Activated T-helper 1 cell treated with anti-CD3 and anti-CD28 coated beads, Interleukin-2, amount 50 U/mL, for 16 hours (primary cell): ENCODE measurements at regions not wholly inside any gene's neighbourhood (a gene's known extent, or its start where the extent isn't known, plus 50 kb on each side); places are given as distances from the start of the nearest gene placed in this dataset.

ENCODE experiments used
- DNase-seq, 2 donors: peaks; one replicate each; pipeline ENCODE4 v3.0.0-alpha.2; 2020; ENCODE audit warnings: low read depth in 1 of 2, low spot score in 1 of 2

- no peak for DNase-seq
These were observed 172.6 kb upstream of the RAI14 start for GRCh38 chr5:34483442-34484033.

GRCh38 chr5:34484216-34484920 is 171.8 kb upstream of the RAI14 start:
- no peak for DNase-seq

DNA sequence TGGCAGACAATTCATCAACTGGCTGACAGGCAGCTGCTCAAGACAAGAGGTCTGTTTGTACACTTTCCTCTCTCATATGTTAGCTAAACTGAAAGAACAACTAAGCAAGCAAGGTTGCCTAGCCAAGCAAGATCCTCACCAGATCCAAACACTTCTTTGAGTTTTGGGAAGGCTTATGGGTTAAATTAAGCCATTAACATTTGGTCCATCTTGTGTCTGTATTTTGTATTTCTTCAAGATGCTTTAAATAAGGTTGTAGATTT is 170.4 kb upstream of the RAI14 start:
- no peak for DNase-seq

DNA sequence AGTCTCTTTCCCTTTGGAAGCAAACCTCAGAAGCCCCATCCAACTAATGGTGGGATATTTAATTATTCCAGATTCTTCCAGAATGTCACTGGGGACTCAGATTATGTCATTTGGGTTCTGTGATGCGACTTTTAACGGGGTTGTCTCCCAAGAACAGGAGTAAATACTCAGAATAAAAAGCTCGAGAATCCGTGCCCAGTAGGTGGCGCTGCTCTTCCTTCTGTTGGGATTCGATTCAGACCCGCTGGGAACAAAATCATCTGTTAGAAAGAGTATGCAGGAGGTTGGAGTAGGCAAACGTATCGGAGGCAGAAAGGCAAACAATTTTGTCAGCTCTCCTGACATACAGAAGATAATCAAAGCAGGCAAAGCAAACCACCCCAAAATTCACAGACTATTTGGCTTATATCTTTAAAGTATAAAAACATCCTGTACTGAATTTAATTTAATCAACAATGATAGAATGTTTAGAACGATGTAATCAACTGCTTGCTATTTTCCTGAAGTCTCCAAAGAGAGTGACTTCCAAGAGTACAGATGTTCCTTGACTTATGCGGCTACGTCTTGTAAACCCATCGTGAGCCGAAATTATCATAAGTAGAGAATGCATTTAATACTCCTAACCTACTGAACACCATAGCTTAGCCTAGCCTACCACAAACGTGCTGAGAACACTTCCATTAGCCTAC is 169.8 kb upstream of the RAI14 start:
- DNase-seq, result peak; percentile 29 to 41

DNA sequence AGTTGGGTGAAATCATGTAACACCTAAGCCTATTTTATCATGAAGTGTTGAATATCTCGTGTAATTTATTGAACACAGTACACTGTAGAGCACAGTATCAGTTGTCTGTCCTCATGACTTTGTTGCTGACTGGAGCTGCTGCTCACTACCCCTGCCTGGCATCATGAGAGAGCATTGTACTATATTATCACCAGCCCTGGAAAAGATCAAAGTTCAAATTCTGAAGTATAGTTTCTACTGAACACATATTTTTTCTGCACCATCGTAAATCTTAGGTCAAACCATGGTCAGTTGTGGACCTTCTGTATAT is 169.3 kb upstream of the RAI14 start:
- no peak for DNase-seq

- DNase-seq, result no peak
These were observed 168.8 kb upstream of the RAI14 start for GRCh38 chr5:34487159-34487879.

GRCh38 chr5:34487956-34488355 is 168.2 kb upstream of the RAI14 start:
- no peak for DNase-seq

DNA sequence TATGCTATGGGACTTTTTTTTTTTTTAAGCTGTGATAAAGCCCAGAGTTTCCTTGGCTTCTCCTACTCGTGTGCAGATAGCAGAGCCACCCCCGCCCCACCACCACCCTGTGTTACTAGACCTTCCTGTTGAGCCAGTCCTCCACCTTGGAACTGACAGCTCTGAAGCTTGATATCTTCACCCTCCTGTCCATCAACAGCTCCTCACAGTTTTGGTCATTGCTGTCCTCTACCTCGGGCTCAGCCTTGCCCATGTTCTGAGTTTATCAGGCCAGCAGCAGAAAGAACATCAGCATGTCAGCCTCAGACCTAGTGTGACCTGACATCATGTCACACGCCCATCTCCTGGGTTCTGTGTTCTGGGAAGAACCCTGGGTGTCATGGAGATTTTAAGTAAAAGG is 167.1 kb upstream of the RAI14 start:
- DNase-seq, result no peak

DNA sequence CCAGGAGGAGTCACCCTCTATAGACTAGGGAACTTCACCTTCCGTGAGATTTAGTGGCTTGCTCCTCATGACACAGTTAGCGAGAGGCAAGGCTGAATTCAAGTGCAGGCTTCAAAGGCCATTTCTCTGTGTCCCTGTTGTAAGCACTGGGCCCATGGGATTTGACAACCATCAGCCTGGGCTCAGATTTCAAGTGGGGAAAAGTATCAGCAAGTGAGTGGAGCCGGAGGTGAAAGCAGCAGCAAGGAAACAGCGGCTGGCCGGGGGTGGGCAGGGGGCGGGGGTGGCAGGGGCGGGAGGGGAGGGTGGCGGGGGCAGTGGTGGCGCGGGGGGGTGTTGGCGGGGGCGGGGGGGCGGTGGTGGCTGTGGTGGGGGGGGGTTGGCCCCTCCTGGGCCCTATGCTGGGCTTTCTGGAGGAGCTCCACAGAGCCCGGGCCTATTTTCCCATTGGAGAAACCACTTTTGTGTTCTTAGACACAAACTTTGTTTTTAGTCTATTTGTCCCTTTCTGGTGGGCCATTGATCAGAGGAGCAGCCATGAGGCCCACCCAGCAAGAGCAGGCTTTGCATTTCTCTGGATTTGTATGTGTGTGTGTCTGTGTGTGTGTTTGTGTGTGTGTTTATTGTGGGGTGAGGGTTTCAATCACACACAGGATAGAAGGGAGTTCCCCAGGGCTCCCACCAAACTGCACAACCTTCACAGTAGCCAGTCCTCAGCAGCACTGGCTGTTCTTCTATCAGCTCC is 165.4 kb upstream of the RAI14 start:
- DNase-seq, result no peak

- DNase-seq, result no peak
These were observed 164.9 kb upstream of the RAI14 start for GRCh38 chr5:34491251-34491620.

GRCh38 chr5:34494111-34494755 is 161.9 kb upstream of the RAI14 start:
- no peak for DNase-seq

- no peak for DNase-seq
These were observed 160.9 kb upstream of the RAI14 start for GRCh38 chr5:34495178-34495577.

GRCh38 chr5:34496260-34496691 is 159.9 kb upstream of the RAI14 start:
- DNase-seq, result no peak

- DNase-seq, result no peak
These were observed 159.2 kb upstream of the RAI14 start for GRCh38 chr5:34496701-34497469.

- no peak for DNase-seq
These were observed 158.7 kb upstream of the RAI14 start for GRCh38 chr5:34497470-34497808.

- DNase-seq, result no peak
These were observed 157.6 kb upstream of the RAI14 start for GRCh38 chr5:34498572-34498971.

DNA sequence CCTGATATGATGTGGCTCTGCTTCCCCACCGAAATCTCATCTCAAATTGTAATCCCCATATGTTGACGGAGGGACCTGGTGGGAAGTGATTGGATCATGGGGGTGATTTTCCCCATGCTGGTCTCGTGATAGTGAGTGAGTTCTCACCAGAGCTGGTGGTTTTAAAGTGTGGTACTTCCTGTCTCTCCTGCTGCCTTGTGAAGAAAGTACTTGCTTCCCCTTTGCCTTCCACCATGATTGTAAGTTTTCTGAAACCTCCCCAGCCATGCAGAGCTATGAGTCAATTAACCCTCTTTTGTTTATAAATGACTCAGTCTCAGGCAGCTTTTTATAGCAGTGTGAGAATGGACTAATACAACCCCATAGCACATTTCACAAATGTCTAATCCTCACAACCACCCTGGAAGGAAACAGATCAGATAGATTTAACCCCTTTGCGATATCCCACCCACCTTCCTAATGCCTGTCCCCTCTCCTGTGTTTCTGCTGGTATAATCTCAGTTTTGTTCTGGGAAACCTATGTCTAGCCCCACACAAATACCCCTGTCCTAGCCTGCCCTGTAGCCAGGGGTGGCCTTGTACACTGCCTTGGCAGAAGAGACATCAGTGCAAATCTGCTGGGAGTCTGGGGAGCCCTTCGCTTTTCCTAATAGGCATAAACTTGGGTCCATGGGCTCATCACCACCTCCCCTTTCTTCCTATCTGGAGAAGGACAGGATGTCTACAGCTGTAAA is 157.0 kb upstream of the RAI14 start:
- no peak for DNase-seq

- DNase-seq, result no peak
These were observed 155.8 kb upstream of the RAI14 start for GRCh38 chr5:34500236-34500847.

DNA sequence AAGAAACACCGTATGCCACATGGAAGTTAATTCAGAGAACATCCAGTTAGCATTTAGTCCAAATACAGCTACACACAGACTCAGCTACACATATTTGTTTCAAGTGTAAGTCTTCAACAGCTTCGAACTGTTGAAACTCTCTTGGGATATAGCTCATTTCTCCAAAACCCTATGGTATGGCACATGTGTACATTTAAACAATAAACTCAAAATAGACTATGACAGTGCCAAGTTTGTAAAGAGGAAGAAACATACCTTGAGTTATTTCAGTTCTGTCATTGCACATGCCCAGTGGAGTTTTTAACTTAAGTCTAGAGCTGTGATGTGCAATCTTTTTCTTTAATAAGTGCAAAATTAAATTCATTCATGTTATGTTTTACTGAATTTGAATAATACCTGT is 155.1 kb upstream of the RAI14 start:
- no peak for DNase-seq
